Effector memory CD4-positive, alpha-beta T cell (primary cell): ENCODE measurements at regions not wholly inside any gene's neighbourhood (a gene's known extent, or its start where the extent isn't known, plus 50 kb on each side); places are given as distances from the start of the nearest gene placed in this dataset.

ENCODE experiments used
- DNase-seq, 3 donors: peaks; one replicate each; pipeline ENCODE4 v3.0.0-alpha.2; 2020
- H3K27ac ChIP-seq: 2 replicates; pipeline ENCODE4 v1.7.0; 2013; ENCODE audit warnings: mild to moderate bottlenecking, low read length, moderate library complexity; ENCODE audit not compliant: insufficient read depth, poor library complexity, severe bottlenecking
- H3K27me3 ChIP-seq: replicated peaks from 2 replicates; pipeline ENCODE4 v1.7.0; 2013; ENCODE audit warnings: mild to moderate bottlenecking, low read length; ENCODE audit not compliant: insufficient read depth, control insufficient read depth, poor library complexity, severe bottlenecking
- H3K36me3 ChIP-seq: 2 replicates; pipeline ENCODE4 v1.7.0; 2013; ENCODE audit warnings: mild to moderate bottlenecking, low read length, moderate library complexity; ENCODE audit not compliant: control insufficient read depth, insufficient read depth
- H3K4me1 ChIP-seq: 2 replicates; pipeline ENCODE4 v1.7.0; 2013; ENCODE audit warnings: low read length, mild to moderate bottlenecking; ENCODE audit not compliant: control insufficient read depth, insufficient read depth, poor library complexity, severe bottlenecking
- H3K4me3 ChIP-seq: 2 replicates; pipeline ENCODE4 v1.7.0; 2013; ENCODE audit warnings: low read length, low read depth, mild to moderate bottlenecking; ENCODE audit not compliant: insufficient read depth, poor library complexity, severe bottlenecking
- H3K9me3 ChIP-seq: 2 replicates; pipeline ENCODE4 v1.7.0; 2013; ENCODE audit warnings: mild to moderate bottlenecking, low read length, moderate library complexity; ENCODE audit not compliant: control insufficient read depth

DNA sequence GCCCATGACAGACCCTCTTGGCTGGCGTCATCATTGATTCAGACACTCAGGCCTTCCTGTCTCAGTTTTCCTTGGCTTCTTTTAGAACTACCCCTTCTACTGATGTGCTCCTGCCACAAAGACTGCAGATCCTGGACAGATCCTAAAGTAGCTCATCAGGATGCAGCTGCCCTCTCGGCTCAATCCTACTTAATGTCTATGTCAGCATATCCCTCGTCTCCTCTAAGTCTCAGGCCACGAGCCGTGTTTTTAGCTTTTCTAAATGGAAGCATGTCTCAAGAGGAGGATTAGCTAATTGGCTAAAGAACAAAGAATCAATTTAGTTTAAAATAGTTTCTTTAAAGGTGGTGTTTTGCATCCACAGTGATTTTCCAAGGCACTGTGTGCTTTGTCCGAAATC, 447.7 kb downstream of the STIM2 start:
- no peak overlapping the region for H3K4me3 ChIP-seq
- no peaks in the 10 kb centered on the region for H3K27me3 ChIP-seq
- H3K9me3 ChIP-seq: no peaks in the 10 kb centered on the region
- H3K4me1 ChIP-seq: no peaks in the 10 kb centered on the region
- DNase-seq: no peak
- no peaks in the 10 kb centered on the region for H3K36me3 ChIP-seq
- no peak overlapping the region for H3K27ac ChIP-seq

DNA sequence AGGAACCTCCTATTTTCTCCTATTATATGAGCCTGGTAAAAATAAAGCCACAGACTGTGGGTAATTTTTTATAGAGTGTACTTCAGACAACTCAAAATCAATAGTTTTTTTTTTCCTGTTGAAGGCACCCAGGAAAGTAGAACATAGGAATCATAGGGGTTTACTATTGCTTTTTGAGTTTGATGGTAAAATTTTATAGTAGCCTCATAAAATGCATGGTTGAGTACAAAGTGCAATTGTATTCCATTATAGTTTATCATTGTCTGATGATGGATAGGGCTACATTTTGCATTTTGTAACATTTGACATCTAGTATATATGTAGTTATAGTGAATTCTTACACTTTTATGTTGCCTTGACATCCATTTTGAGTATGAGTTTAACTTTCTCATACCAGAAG, 455.0 kb downstream of the STIM2 start:
- H3K27me3 ChIP-seq: no peaks in the 10 kb centered on the region
- no peak overlapping the region for H3K4me3 ChIP-seq
- no peaks in the 10 kb centered on the region for H3K36me3 ChIP-seq
- DNase-seq: no peak
- H3K4me1 ChIP-seq: no peaks in the 10 kb centered on the region
- no peak overlapping the region for H3K27ac ChIP-seq
- no peaks in the 10 kb centered on the region for H3K9me3 ChIP-seq

GRCh38 chr4:27316176-27316575, 455.5 kb downstream of the STIM2 start:
- DNase-seq: no peak
- H3K27me3 ChIP-seq: no peaks in the 10 kb centered on the region
- H3K4me1 ChIP-seq: no peaks in the 10 kb centered on the region
- no peak overlapping the region for H3K4me3 ChIP-seq
- no peaks in the 10 kb centered on the region for H3K9me3 ChIP-seq
- no peak overlapping the region for H3K27ac ChIP-seq
- no peaks in the 10 kb centered on the region for H3K36me3 ChIP-seq

DNA sequence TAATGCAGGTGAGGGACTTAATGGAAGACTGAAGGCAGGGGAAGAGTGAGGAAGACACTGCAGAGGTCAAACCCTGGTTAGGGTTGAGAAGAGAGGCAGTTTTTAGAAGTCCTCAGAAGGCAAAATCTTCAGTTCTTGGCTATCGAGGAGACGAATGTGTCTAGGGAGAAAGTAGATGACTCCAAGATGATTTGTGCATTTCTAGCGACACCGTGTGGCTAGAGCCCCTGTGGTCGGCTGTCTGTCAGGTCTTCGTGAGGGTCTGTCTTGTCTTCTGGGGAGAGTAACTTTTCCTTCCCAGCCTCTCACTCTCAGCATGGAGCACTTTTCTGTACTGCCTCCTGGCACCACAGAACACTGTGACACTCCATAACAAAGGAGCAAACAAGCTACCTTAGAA, 458.1 kb downstream of the STIM2 start:
- H3K9me3 ChIP-seq: no peaks in the 10 kb centered on the region
- no peaks in the 10 kb centered on the region for H3K27me3 ChIP-seq
- H3K27ac ChIP-seq: no peak overlapping the region
- no peaks in the 10 kb centered on the region for H3K4me1 ChIP-seq
- H3K4me3 ChIP-seq: no peak overlapping the region
- DNase-seq: no peak
- H3K36me3 ChIP-seq: no peaks in the 10 kb centered on the region

- H3K27ac ChIP-seq: no peak overlapping the region
- no peaks in the 10 kb centered on the region for H3K4me1 ChIP-seq
- H3K36me3 ChIP-seq: no peaks in the 10 kb centered on the region
- H3K9me3 ChIP-seq: no peaks in the 10 kb centered on the region
- H3K27me3 ChIP-seq: no peaks in the 10 kb centered on the region
- no peak for DNase-seq
- H3K4me3 ChIP-seq: no peak overlapping the region
Measured at GRCh38 chr4:27326991-27327390, 466.4 kb downstream of the STIM2 start.

- Histone ChIP-seq H3K9me3 (no peaks in the 10 kb centered on the region), H3K27me3 (no peaks in the 10 kb centered on the region), H3K27ac (no peak overlapping the region), H3K4me1 (no peaks in the 10 kb centered on the region), H3K36me3 (no peaks in the 10 kb centered on the region), H3K4me3 (no peak overlapping the region)
- DNase-seq: no peak
Measured at GRCh38 chr4:27327421-27328181, 467.0 kb downstream of the STIM2 start.

- Histone ChIP-seq H3K27ac (no peak overlapping the region), H3K27me3 (no peaks in the 10 kb centered on the region), H3K4me3 (no peak overlapping the region), H3K4me1 (no peaks in the 10 kb centered on the region), H3K36me3 (no peaks in the 10 kb centered on the region), H3K9me3 (no peaks in the 10 kb centered on the region)
- DNase-seq: no peak
Measured at GRCh38 chr4:27338530-27338929, 477.9 kb downstream of the STIM2 start.

DNA sequence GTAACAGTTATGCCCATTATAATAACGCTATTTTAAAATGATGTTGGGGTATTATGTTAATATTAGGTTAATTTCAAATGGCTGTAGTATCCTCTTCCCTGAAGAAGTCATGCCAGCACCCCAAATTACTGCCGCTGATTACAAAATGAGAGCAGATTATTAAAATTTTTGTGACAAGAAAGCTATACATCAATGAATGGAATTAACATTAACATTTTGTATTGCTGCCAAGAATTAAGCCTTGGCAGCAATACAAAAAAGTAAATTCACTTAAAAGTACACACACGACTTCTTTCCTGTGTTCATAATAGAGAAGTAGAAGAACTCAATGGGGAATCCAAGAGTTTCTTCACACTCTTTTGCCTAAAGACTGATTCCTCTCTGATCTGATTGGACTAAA, 482.8 kb downstream of the STIM2 start:
- Histone ChIP-seq H3K27me3 (no peaks in the 10 kb centered on the region), H3K4me3 (no peak overlapping the region), H3K36me3 (no peaks in the 10 kb centered on the region), H3K4me1 (no peaks in the 10 kb centered on the region), H3K9me3 (no peaks in the 10 kb centered on the region), H3K27ac (no peak overlapping the region)
- DNase-seq: no peak

DNA sequence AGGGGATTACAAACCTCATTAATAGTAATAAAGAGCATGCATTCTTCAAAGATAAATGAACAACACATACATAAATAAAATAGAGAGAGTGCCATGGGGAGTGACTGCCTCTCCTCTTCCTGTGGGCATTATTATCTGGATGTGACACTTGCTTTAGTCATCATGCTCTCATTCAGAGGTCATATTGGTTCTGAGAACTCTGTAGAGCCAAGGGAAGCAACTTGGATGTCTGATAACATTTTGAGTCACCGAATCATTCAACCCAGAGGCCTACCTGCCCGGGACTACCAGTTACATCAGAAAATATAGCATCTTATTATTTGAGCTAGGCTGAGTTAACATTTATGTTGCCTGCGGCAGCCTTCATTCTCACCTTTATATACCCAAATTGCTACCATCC, 489.5 kb downstream of the STIM2 start:
- Histone ChIP-seq H3K4me3 (no peak overlapping the region), H3K27ac (no peak overlapping the region), H3K27me3 (no peaks in the 10 kb centered on the region), H3K9me3 (no peaks in the 10 kb centered on the region), H3K36me3 (no peaks in the 10 kb centered on the region), H3K4me1 (no peaks in the 10 kb centered on the region)
- no peak for DNase-seq

DNA sequence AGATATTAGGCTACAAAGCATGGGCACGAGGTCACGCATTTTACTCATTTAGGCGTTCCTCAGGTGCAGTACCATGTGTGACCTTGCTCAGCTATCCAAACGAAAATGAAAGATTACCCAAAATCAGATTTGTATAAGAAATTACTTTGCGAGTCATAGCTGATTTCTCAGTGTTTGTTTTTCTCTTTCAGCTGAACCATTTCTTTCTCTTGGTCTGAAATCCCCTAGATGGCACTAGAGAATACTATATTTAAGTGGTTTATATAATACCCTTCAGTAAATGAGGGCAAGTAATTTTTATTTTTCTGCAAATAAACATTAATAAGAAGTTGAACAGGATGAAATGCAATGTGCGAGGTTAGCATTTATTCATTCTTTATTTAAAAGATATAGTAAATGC, 496.6 kb downstream of the STIM2 start:
- DNase-seq: no peak
- H3K4me1 ChIP-seq: no peaks in the 10 kb centered on the region
- no peaks in the 10 kb centered on the region for H3K36me3 ChIP-seq
- H3K4me3 ChIP-seq: no peak overlapping the region
- H3K9me3 ChIP-seq: no peaks in the 10 kb centered on the region
- no peak overlapping the region for H3K27ac ChIP-seq
- H3K27me3 ChIP-seq: no peaks in the 10 kb centered on the region
